RWPE2 (cell line): ENCODE measurements at regions not wholly inside any gene's neighbourhood (a gene's known extent, or its start where the extent isn't known, plus 50 kb on each side); places are given as distances from the start of the nearest gene placed in this dataset.
"Not testable (repeated sequence)": the region's sequence is repeated elsewhere in the genome, so short reads cannot be mapped to it uniquely, and the experiment has no call there.

ENCODE experiments used
- ATAC-seq: fragments of 200-7000 bp; cut with Tn5 transposase; 3 replicates; pipeline ENCODE4 v1.9.1; 2021; ENCODE audit warnings: low read depth
- DNase-seq: peaks from one replicate; pipeline ENCODE4 v3.0.0-alpha.2; 2020; ENCODE audit warnings: low spot score
- H3K27ac ChIP-seq: fragments of 450-650 bp; 2 replicates; pipeline ENCODE4 v1.5.1; 2017; ENCODE audit warnings: mild to moderate bottlenecking; ENCODE audit not compliant: poor library complexity, severe bottlenecking
- H3K27me3 ChIP-seq: fragments of 250-450 bp; sonication (Bioruptor Pico); 2 replicates; pipeline ENCODE4 v1.5.1; 2021; ENCODE audit warnings: mild to moderate bottlenecking, moderate library complexity; ENCODE audit not compliant: insufficient read depth, poor library complexity, severe bottlenecking
- H3K36me3 ChIP-seq: fragments of 250-450 bp; sonication (Bioruptor Pico); 2 replicates; pipeline ENCODE4 v1.5.1; 2020; ENCODE audit warnings: low read depth, mild to moderate bottlenecking, moderate library complexity
- H3K4me1 ChIP-seq: fragments of 250-450 bp; sonication (Bioruptor Pico); 2 replicates; pipeline ENCODE4 v1.5.1; 2021; ENCODE audit warnings: mild to moderate bottlenecking, moderate library complexity; ENCODE audit not compliant: insufficient read depth, poor library complexity, severe bottlenecking
- H3K4me3 ChIP-seq: fragments of 250-450 bp; sonication (Bioruptor Pico); 2 replicates; pipeline ENCODE4 v1.5.1; 2021; ENCODE audit warnings: mild to moderate bottlenecking, moderate library complexity; ENCODE audit not compliant: severe bottlenecking
- H3K9me3 ChIP-seq: fragments of 250-450 bp; sonication (Bioruptor Pico); 2 replicates; pipeline ENCODE4 v1.5.1; 2021; ENCODE audit warnings: mild to moderate bottlenecking, moderate library complexity; ENCODE audit not compliant: severe bottlenecking
- CTCF ChIP-seq: fragments of 450-650 bp; IDR thresholded peaks from one replicate; pipeline ENCODE4 v1.5.1; 2017; ENCODE audit warnings: mild to moderate bottlenecking, moderate library complexity; ENCODE audit not compliant: poor library complexity, severe bottlenecking

DNA sequence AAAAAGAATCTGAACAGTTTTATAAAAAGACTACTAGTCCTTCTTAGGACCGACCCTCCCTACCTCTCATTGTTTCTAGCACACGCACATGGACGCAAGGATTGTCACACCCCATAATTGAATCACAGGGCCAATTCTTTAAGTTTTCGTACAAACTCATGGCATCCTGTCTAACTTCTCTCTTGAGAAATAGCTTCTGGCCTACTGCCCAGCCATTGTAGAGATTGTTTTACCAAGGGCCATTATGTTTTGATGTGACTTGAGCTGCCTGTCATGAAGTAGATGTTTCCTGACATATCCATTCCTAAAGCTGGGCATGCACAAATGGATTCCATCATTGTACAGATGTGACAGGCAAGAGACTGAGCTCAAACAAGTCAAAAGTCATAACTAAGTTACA is 1672.1 kb upstream of the C9orf72 start:
- Histone ChIP-seq H3K27ac (no peak overlapping the region), H3K36me3 (no peaks in the 10 kb centered on the region), H3K27me3 (no peaks in the 10 kb centered on the region), H3K4me1 (no peaks in the 10 kb centered on the region), H3K9me3 (no peaks in the 10 kb centered on the region), H3K4me3 (no peak overlapping the region)
- no peak for TF ChIP-seq CTCF
- ATAC-seq (no peak), DNase-seq (no peak)

DNA sequence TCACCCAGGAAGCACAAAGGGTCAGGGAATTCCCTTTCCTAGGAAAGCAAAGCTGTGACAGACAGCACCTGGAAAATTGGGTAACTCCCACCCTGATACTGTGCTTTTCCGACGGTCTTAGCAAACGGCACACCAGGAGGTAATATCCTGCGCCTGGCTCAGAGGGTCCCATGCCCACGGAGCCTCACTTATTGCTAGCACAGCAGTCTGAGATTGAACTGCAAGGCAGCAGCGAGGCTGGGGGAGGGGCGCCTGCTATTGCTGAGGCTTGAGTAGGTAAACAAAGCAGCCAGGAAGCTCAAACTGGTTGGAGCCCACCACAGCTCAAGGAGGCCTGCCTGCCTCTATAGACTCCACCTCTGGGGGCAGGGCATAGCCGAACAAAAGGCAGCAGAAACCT is 1697.1 kb upstream of the C9orf72 start:
- H3K27me3 ChIP-seq, H3K4me3 ChIP-seq, DNase-seq, H3K27ac ChIP-seq, ATAC-seq, H3K9me3 ChIP-seq, H3K4me1 ChIP-seq, H3K36me3 ChIP-seq: not testable (repeated sequence)

- TF ChIP-seq CTCF = no peak
- no peaks in the 10 kb centered on the region for H3K27me3 ChIP-seq
- ATAC-seq = no peak
- H3K4me3 ChIP-seq = no peak overlapping the region
- H3K4me1 ChIP-seq = no peaks in the 10 kb centered on the region
- no peaks in the 10 kb centered on the region for H3K9me3 ChIP-seq
- H3K27ac ChIP-seq = no peak overlapping the region
- no peaks in the 10 kb centered on the region for H3K36me3 ChIP-seq
- DNase-seq = no peak
Measured at GRCh38 chr9:29282121-29282520, 1708.8 kb upstream of the C9orf72 start.

DNA sequence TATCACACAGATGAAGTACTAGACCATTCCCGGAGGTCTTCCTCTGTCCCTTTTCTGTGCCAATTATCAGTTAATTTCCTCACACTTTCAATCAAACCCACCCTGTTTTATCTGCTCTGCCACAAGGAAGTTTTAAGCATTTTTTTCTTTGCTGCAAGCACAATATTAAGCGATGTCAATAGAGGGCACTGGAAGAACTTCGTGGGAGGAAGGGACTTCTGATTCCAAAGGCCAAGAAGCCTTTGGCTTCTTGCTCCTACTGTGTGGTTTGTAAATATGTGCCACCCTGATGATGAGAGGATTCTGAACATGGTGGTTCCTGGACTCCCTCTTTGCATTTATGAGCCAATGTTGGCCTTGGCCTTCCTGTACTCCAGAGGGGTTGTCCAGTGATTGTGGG is 1712.5 kb upstream of the C9orf72 start:
- H3K4me1 ChIP-seq = no peaks in the 10 kb centered on the region
- H3K4me3 ChIP-seq = no peak overlapping the region
- H3K36me3 ChIP-seq = no peaks in the 10 kb centered on the region
- peak; percentile 50 for TF ChIP-seq CTCF
- DNase-seq (no peak), ATAC-seq (no peak)
- H3K27ac ChIP-seq = no peak overlapping the region
- H3K27me3 ChIP-seq = no peaks in the 10 kb centered on the region
- no peaks in the 10 kb centered on the region for H3K9me3 ChIP-seq

GRCh38 chr9:29289365-29289764 is 1716.1 kb upstream of the C9orf72 start:
- no peak for ATAC-seq
- TF ChIP-seq CTCF = no peak
- no peak for DNase-seq

More at GRCh38 chr9:29289365-29289764, 1716.1 kb upstream of the C9orf72 start:
- Histone ChIP-seq H3K9me3 (peaks cover 2% of the 10 kb centered on the region), H3K36me3 (no peaks in the 10 kb centered on the region), H3K4me3 (no peak overlapping the region), H3K4me1 (no peaks in the 10 kb centered on the region), H3K27me3 (no peaks in the 10 kb centered on the region), H3K27ac (no peak overlapping the region)
